ENCODE measurements at regions not wholly inside any gene's neighbourhood (a gene's known extent, or its start where the extent isn't known, plus 50 kb on each side); places are given as distances from the start of the nearest gene placed in this dataset.

DNA sequence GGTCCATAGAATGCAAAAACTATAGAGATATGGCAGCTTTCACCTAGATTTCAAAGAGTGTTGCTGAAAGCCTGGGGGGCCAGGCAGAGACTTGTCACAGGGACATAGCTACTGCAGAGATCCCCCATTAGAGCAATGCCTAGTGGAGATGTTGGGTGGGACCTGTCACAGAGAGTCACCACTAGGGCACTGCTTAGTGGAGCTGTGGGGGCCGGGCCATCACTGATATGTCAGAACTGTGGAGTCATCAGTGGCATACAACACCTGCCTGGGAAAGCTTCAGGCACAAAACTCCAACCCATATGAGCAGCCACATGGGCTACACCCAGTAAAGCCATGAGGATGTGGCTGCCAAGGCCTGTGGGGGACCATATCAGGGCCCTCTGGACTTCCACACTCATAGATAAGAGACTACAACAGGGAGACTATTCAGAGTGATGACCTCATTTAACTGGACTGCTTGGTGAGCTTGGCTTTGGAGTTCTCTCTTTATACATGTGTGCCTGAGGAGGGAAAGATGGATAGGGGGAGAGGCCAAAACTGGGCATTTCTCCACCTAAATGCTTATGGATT, 176.3 kb downstream of the ZNF621 start:
- TF ChIP-seq, protein P1, sequence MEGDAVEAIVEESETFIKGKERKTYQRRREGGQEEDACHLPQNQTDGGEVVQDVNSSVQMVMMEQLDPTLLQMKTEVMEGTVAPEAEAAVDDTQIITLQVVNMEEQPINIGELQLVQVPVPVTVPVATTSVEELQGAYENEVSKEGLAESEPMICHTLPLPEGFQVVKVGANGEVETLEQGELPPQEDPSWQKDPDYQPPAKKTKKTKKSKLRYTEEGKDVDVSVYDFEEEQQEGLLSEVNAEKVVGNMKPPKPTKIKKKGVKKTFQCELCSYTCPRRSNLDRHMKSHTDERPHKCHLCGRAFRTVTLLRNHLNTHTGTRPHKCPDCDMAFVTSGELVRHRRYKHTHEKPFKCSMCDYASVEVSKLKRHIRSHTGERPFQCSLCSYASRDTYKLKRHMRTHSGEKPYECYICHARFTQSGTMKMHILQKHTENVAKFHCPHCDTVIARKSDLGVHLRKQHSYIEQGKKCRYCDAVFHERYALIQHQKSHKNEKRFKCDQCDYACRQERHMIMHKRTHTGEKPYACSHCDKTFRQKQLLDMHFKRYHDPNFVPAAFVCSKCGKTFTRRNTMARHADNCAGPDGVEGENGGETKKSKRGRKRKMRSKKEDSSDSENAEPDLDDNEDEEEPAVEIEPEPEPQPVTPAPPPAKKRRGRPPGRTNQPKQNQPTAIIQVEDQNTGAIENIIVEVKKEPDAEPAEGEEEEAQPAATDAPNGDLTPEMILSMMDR (conservative IDR thresholded peaks at IDR 0.05; ENCODE audit: low read depth), result no peak
- CTCF ChIA-PET, result no interaction called here
- H3K27ac ChIP-seq, result no peak overlapping the region
- no peak for DNase-seq (ENCODE audit: low spot score)
- POLR2A ChIA-PET (ENCODE audit: low non-redundant PET), result no interaction called here

DNA sequence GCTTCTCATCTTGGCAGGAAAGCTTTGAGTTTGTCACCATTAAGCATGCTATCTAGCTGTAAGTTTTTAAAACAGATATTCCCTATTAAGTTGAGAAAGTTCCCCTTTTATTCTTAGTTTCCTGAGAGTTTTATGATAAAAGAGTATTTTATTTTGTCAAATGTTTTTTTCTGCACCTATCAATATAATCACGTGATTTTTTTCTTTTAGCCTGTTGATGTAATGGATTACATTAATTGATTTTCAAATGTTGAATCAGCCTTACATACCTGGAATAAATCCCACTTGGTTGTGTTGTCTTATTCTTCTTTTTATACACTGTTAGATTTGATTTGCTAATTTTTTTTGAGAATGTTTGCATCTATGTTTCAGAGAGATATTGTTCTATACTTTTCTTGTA, 179.5 kb downstream of the ZNF621 start:
- CTCF ChIA-PET, result no interaction called here
- TF ChIP-seq, protein P1 (conservative IDR thresholded peaks at IDR 0.05; ENCODE audit: low read depth), result no peak
- H3K27ac ChIP-seq, result no peak overlapping the region
- DNase-seq (ENCODE audit: low spot score), result no peak
- POLR2A ChIA-PET (ENCODE audit: low non-redundant PET), result no interaction called here

DNA sequence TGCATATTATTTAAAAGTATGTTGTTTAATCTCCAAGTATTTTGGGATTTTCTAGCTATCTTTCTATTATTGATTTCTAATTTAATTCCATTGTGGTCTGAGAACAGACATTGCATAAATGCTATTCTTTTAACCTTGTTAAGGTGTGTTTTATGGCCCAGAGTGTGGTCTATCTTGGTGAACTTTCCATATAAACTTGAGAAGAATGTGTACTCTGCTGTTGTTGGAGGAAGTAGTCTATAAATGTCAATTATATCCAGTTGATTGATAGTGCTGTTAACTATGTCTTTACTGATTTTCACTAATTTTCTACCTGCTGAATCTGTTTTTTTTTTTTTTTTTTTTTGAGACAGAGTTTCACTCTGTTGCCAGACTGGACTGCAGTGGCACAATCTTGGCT, 180.9 kb downstream of the ZNF621 start:
- H3K27ac ChIP-seq, result no peak overlapping the region
- CTCF ChIA-PET, result no interaction called here
- TF ChIP-seq, protein P1 (conservative IDR thresholded peaks at IDR 0.05; ENCODE audit: low read depth), result no peak
- POLR2A ChIA-PET (ENCODE audit: low non-redundant PET), result no interaction called here
- no peak for DNase-seq (ENCODE audit: low spot score)

DNA sequence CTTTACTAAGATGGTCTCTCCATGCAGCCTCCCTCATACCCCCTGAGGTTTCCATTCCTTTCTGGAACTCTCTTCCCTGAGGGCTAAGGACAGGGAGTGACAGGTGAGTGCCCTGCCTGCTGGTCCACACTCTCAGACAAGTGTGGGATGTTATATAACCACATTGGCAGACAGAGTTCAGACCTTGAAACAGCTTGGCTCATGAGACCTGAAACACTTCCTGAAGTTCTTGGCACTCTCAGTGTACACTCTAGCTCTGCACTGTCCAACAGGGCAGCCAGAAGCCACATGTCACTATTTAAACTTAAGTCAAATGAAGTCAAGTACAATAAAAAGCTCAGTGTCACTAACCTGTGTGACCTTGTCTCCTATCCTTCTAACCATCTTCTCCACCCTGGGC, 188.5 kb downstream of the ZNF621 start:
- ChIA-PET CTCF (no interaction called here), POLR2A (ENCODE audit: low non-redundant PET) (no interaction called here)
- DNase-seq (ENCODE audit: low spot score), result no peak
- TF ChIP-seq, protein P1 (conservative IDR thresholded peaks at IDR 0.05; ENCODE audit: low read depth), result no peak
- no peak overlapping the region for H3K27ac ChIP-seq

DNA sequence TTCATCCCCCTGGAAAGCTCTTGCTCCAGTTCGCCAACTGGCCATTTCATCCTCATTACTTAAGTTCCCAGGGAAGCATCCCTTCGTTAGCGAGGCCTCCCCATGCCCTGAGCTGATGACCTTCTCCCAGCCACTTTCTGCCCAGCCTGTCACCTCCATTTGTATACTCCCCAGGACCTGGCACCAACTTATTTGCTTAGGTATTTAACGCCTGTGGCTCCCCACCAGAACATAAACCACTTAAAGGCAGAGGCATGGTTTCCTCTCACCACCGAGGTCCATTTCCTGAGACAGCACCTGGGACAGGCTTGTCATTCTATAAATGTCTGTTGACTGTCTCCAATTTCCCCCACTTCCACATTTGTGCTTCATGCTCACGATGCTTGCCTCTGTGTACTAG, 189.0 kb downstream of the ZNF621 start:
- CTCF ChIA-PET, result no interaction called here

DNA sequence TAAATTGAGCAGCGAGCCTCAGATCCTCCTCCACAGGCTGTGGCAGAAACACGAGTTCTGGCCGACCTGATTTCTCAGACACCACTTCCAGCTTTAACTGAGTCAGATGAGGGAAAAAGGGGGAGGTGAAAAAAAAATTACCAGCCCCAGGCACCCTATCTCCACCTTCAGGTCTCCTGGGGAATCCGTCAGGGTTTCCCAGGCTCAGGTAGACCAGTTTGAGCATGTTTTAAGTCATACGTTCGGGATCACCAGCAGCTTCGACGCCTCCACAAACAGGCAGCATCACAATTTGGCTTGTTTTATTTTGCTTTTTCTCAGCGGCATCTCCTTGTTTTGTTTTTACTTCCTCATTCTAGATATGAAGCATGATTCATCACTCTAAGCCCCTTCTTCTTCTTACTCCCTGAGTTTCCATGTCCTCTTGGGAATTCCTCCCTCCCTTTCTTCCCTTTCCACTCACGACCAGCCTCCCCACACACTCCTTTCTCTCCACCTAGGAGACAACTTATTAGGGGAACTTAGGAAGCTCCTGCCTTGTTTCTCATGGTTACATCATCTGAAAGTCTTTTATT, 190.1 kb downstream of the ZNF621 start:
- H3K27ac ChIP-seq, result no peak overlapping the region

More for the DNA sequence above, 189.0 kb downstream of the ZNF621 start:
- TF ChIP-seq, protein P1 (conservative IDR thresholded peaks at IDR 0.05; ENCODE audit: low read depth), result no peak
- DNase-seq (ENCODE audit: low spot score), result no peak
- POLR2A ChIA-PET (ENCODE audit: low non-redundant PET), result no interaction called here
- H3K27ac ChIP-seq, result no peak overlapping the region

More for the DNA sequence above, 190.1 kb downstream of the ZNF621 start:
- ChIA-PET CTCF (interaction anchor here (0.6 kb wide), 1 partner anchor 609 kb away, joined by 3 read pairs; no protein-coding TSS in a partner anchor), POLR2A (ENCODE audit: low non-redundant PET) (no interaction called here)
- no peak for DNase-seq (ENCODE audit: low spot score)
- TF ChIP-seq, protein P1 (conservative IDR thresholded peaks at IDR 0.05; ENCODE audit: low read depth), result no peak
